Stromal cell of bone marrow (primary cell): ENCODE measurements at regions not wholly inside any gene's neighbourhood (a gene's known extent, or its start where the extent isn't known, plus 50 kb on each side); places are given as distances from the start of the nearest gene placed in this dataset.
"Not testable (repeated sequence)": the region's sequence is repeated elsewhere in the genome, so short reads cannot be mapped to it uniquely, and the experiment has no call there.

ENCODE experiments used
- DNase-seq: peaks from one replicate; pipeline ENCODE4 v3.0.0-alpha.2; 2012; ENCODE audit warnings: low read depth

- DNase-seq: peak; percentile 64
These were observed 147.8 kb upstream of the ATP2B1 start for GRCh38 chr12:89856431-89856830.

GRCh38 chr12:89848732-89849131, 140.1 kb upstream of the ATP2B1 start:
- DNase-seq: no peak

GRCh38 chr12:89846473-89847055, 137.9 kb upstream of the ATP2B1 start:
- DNase-seq: no peak

- DNase-seq: no peak
These were observed 137.1 kb upstream of the ATP2B1 start for GRCh38 chr12:89845767-89846166.

GRCh38 chr12:89845366-89845765, 136.7 kb upstream of the ATP2B1 start:
- no peak for DNase-seq

- DNase-seq: no peak
These were observed 135.9 kb upstream of the ATP2B1 start for GRCh38 chr12:89844539-89844938.

GRCh38 chr12:89840162-89840922, 131.7 kb upstream of the ATP2B1 start:
- no peak for DNase-seq

GRCh38 chr12:89839444-89839843, 130.8 kb upstream of the ATP2B1 start:
- no peak for DNase-seq

GRCh38 chr12:89838833-89839232, 130.2 kb upstream of the ATP2B1 start:
- DNase-seq: no peak

GRCh38 chr12:89836026-89836425, 127.4 kb upstream of the ATP2B1 start:
- no peak for DNase-seq

- DNase-seq: no peak
These were observed 126.0 kb upstream of the ATP2B1 start for GRCh38 chr12:89834676-89835075.

- peak; percentile 9 for DNase-seq
These were observed 125.0 kb upstream of the ATP2B1 start for GRCh38 chr12:89833337-89834252.

GRCh38 chr12:89832336-89832735, 123.7 kb upstream of the ATP2B1 start:
- no peak for DNase-seq

- no peak for DNase-seq
These were observed 122.9 kb upstream of the ATP2B1 start for GRCh38 chr12:89831310-89832095.

GRCh38 chr12:89829434-89829975, 120.9 kb upstream of the ATP2B1 start:
- DNase-seq: no peak

GRCh38 chr12:89828575-89828974, 119.9 kb upstream of the ATP2B1 start:
- DNase-seq: no peak

- DNase-seq: no peak
These were observed 119.0 kb upstream of the ATP2B1 start for GRCh38 chr12:89827592-89827991.

GRCh38 chr12:89826468-89826867, 117.8 kb upstream of the ATP2B1 start:
- DNase-seq: no peak

- DNase-seq: no peak
These were observed 117.2 kb upstream of the ATP2B1 start for GRCh38 chr12:89825591-89826449.

- DNase-seq: no peak
These were observed 116.2 kb upstream of the ATP2B1 start for GRCh38 chr12:89824822-89825221.

GRCh38 chr12:89822992-89823391, 114.4 kb upstream of the ATP2B1 start:
- not testable (repeated sequence) for DNase-seq
